Endodermal cell (in vitro differentiated cells): ENCODE measurements at regions not wholly inside any gene's neighbourhood (a gene's known extent, or its start where the extent isn't known, plus 50 kb on each side); places are given as distances from the start of the nearest gene placed in this dataset.

Experiments used
- DNase-seq: peaks from one replicate; pipeline ENCODE4 v3.0.0-alpha.2; 2017
- H3K27ac ChIP-seq: 2 replicates; pipeline ENCODE4 v1.5.1; 2013; ENCODE audit warnings: mild to moderate bottlenecking, low read depth, low read length, moderate library complexity
- H3K27me3 ChIP-seq: 2 replicates; pipeline ENCODE4 v1.6.1; 2013; ENCODE audit warnings: mild to moderate bottlenecking, low read length, moderate library complexity; ENCODE audit not compliant: insufficient read depth, control insufficient read depth, poor library complexity, severe bottlenecking
- H3K36me3 ChIP-seq: 2 replicates; pipeline ENCODE4 v1.7.0; 2013; ENCODE audit warnings: mild to moderate bottlenecking, low read length, moderate library complexity; ENCODE audit not compliant: control insufficient read depth, insufficient read depth
- H3K4me1 ChIP-seq: one replicate; pipeline ENCODE4 v1.7.0; 2013; ENCODE audit warnings: low read length; ENCODE audit not compliant: control insufficient read depth, insufficient read depth
- H3K4me3 ChIP-seq: 2 replicates; pipeline ENCODE4 v1.5.1; 2013; ENCODE audit warnings: mild to moderate bottlenecking, low read length, moderate library complexity
- H3K9ac ChIP-seq: 2 replicates; pipeline ENCODE4 v1.6.1; 2013; ENCODE audit warnings: mild to moderate bottlenecking, low read length, moderate library complexity; ENCODE audit not compliant: poor library complexity, severe bottlenecking; ENCODE audit errors: extremely low read depth
- H3K9me3 ChIP-seq: 2 replicates; pipeline ENCODE4 v1.6.1; 2013; ENCODE audit warnings: mild to moderate bottlenecking, low read length, moderate library complexity; ENCODE audit not compliant: control insufficient read depth
- H3K27ac Mint-ChIP-seq: 2 replicates; pipeline ENCODE4 v1.8.0; 2020; ENCODE audit warnings: mixed read lengths
- H3K27me3 Mint-ChIP-seq: 2 replicates; pipeline ENCODE4 v1.8.0; 2021; ENCODE audit warnings: mild to moderate bottlenecking, mixed read lengths; ENCODE audit not compliant: insufficient read depth
- H3K36me3 Mint-ChIP-seq: 2 replicates; pipeline ENCODE4 v1.8.0; 2020; ENCODE audit warnings: low read depth, mixed read lengths
- H3K4me1 Mint-ChIP-seq: 2 replicates; pipeline ENCODE4 v1.8.0; 2020; ENCODE audit warnings: mixed read lengths
- H3K4me3 Mint-ChIP-seq: 2 replicates; pipeline ENCODE4 v1.8.0; 2020; ENCODE audit warnings: mild to moderate bottlenecking, moderate library complexity, mixed read lengths
- H3K9me3 Mint-ChIP-seq: 2 replicates; pipeline ENCODE4 v1.8.0; 2020; ENCODE audit warnings: mild to moderate bottlenecking, mixed read lengths
- WGBS, 2 experiments: methylation state at CpG; one replicate each; pipeline versions ENCODE4 v1.1.5 to v1.1.7; 2013; ENCODE audit warnings: missing lambda C conversion rate in 2 of 2, mixed read lengths in 1 of 2; ENCODE audit not compliant: insufficient coverage in 1 of 2, insufficient read length in 1 of 2; 5-methylcytosine and 5-hydroxymethylcytosine counted together
- TF ChIP-seq, protein P1 (sequence below): fragments of 200-600 bp; sonication (generic); conservative IDR thresholded peaks from 2 replicates; pipeline ENCODE4 v1.5.0; 2021; ENCODE audit warnings: antibody characterized with exemption, mild to moderate bottlenecking

DNA sequence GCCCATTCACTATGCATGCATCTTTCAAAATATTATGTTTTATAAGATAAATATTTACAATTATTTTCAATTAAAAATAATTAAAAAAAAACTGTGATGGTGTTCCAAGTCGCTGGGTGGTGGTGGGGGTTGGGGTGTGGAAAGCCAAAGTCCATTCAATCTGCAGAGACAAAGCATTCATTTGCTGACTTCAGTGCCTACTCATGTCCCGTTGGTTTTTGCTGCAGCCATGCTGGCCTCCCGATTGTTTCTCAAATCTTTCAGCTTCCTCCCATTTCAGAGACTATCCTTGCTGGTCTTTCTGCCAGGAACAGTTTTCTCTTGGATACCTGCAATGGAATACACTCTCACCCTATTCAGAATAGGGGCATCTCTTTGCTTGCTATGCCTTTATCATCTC is 331.5 kb upstream of the NOVA1 start:
- H3K4me3 Mint-ChIP-seq: no peak overlapping the region
- no peak overlapping the region for H3K9ac ChIP-seq
- H3K27me3 Mint-ChIP-seq: no peaks in the 10 kb centered on the region
- no peak overlapping the region for H3K27ac ChIP-seq
- WGBS, 2 experiments: 50 to 75% methylated on average over 2 to 3 of the region's 3 CpGs
- TF ChIP-seq, protein P1, sequence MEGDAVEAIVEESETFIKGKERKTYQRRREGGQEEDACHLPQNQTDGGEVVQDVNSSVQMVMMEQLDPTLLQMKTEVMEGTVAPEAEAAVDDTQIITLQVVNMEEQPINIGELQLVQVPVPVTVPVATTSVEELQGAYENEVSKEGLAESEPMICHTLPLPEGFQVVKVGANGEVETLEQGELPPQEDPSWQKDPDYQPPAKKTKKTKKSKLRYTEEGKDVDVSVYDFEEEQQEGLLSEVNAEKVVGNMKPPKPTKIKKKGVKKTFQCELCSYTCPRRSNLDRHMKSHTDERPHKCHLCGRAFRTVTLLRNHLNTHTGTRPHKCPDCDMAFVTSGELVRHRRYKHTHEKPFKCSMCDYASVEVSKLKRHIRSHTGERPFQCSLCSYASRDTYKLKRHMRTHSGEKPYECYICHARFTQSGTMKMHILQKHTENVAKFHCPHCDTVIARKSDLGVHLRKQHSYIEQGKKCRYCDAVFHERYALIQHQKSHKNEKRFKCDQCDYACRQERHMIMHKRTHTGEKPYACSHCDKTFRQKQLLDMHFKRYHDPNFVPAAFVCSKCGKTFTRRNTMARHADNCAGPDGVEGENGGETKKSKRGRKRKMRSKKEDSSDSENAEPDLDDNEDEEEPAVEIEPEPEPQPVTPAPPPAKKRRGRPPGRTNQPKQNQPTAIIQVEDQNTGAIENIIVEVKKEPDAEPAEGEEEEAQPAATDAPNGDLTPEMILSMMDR: no peak
- H3K36me3 ChIP-seq: no peaks in the 10 kb centered on the region
- no peaks in the 10 kb centered on the region for H3K27me3 ChIP-seq
- no peak overlapping the region for H3K27ac Mint-ChIP-seq
- no peaks in the 10 kb centered on the region for H3K9me3 Mint-ChIP-seq
- H3K4me1 Mint-ChIP-seq: peaks cover 22% of the 10 kb centered on the region
- no peaks in the 10 kb centered on the region for H3K36me3 Mint-ChIP-seq
- DNase-seq: no peak
- H3K4me1 ChIP-seq: peaks cover 14% of the 10 kb centered on the region
- H3K4me3 ChIP-seq: no peak overlapping the region
- no peaks in the 10 kb centered on the region for H3K9me3 ChIP-seq

DNA sequence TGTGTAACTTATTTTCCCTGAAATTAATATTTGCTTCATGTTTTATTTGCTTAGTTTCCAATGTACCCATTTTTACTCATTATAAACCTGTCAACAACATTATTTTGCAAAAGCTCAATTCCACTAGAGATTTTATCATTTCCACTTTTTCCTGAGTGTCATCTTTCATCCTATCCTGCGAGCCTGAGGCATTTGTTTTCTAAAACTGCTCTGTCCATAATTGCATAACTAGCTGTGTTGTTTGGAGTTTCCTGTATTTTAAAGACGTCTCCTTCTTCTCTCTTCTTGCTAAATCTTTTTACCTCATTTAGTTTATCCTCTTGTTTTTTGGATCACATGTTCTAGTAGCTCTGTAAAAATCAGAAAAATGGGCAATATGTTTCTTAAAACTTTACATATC is 332.7 kb upstream of the NOVA1 start:
- Mint-ChIP-seq H3K4me3 (no peak overlapping the region), H3K27ac (no peak overlapping the region), H3K9me3 (no peaks in the 10 kb centered on the region), H3K36me3 (no peaks in the 10 kb centered on the region), H3K4me1 (peaks cover 30% of the 10 kb centered on the region), H3K27me3 (no peaks in the 10 kb centered on the region)
- TF ChIP-seq, protein P1: no peak
- Histone ChIP-seq H3K27ac (no peak overlapping the region), H3K4me1 (peaks cover 13% of the 10 kb centered on the region), H3K9ac (no peak overlapping the region), H3K27me3 (no peaks in the 10 kb centered on the region), H3K36me3 (no peaks in the 10 kb centered on the region), H3K9me3 (peaks cover 3% of the 10 kb centered on the region), H3K4me3 (no peak overlapping the region)
- no peak for DNase-seq
- 97 to 100% methylated on average over 1 to 2 of the region's 2 CpGs for WGBS, 2 experiments

DNA sequence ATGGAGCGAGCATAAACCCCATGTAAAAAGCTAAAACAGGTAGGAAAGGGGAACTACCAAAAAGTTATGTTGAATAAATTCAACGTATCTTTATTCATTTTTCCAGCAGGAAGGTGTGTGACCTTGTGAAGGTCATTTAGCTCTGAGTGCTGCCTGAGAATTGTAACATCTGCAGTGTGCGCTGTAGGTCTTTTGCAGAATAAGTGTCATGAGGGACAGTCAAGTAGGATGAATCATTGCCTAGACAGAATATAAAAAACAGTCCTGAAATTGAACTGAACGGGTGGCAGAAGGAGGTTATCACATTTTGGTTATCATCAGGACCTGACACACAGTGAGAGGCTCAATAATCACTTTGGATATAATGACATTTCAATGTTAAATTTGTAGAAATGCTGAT is 334.8 kb upstream of the NOVA1 start:
- Mint-ChIP-seq H3K27ac (no peak overlapping the region), H3K4me1 (peaks cover 19% of the 10 kb centered on the region), H3K36me3 (no peaks in the 10 kb centered on the region), H3K4me3 (no peak overlapping the region), H3K9me3 (peaks cover 6% of the 10 kb centered on the region), H3K27me3 (no peaks in the 10 kb centered on the region)
- no peak for DNase-seq
- H3K27ac ChIP-seq: no peak overlapping the region
- WGBS, 2 experiments: 96 to 100% methylated on average over 3 to 4 of the region's 4 CpGs
- H3K36me3 ChIP-seq: no peaks in the 10 kb centered on the region
- peaks cover 6% of the 10 kb centered on the region for H3K4me1 ChIP-seq
- TF ChIP-seq, protein P1: no peak
- H3K4me3 ChIP-seq: no peak overlapping the region
- H3K9ac ChIP-seq: no peak overlapping the region
- H3K9me3 ChIP-seq: peaks cover 20% of the 10 kb centered on the region
- H3K27me3 ChIP-seq: no peaks in the 10 kb centered on the region
